Adrenal gland (tissue), 9 donors: ENCODE measurements at regions not wholly inside any gene's neighbourhood (a gene's known extent, or its start where the extent isn't known, plus 50 kb on each side); places are given as distances from the start of the nearest gene placed in this dataset.

ENCODE experiments used
- DNase-seq, 7 donors: peaks; one replicate each; pipeline ENCODE4 v3.0.0-alpha.2; 2019 to 2020
- H3K27ac ChIP-seq, 5 donors: fragments of 200-600 bp; sonication (generic) in 4 of 5; 1 replicate in 3 of 5; 2 replicates in 2 of 5; pipeline versions ENCODE4 v1.5.1 to v1.8.0; 2016 to 2020; ENCODE audit warnings: mild to moderate bottlenecking in 1 of 5
- H3K27me3 ChIP-seq: fragments of 200-600 bp; 2 replicates; pipeline ENCODE4 v1.8.0; 2021
- H3K36me3 ChIP-seq, 2 donors: fragments of 200-600 bp; replicated peaks in 1 of 2; 1 replicate in 1 of 2; 2 replicates in 1 of 2; pipeline versions ENCODE4 v1.5.1 to v1.8.0; 2018 to 2022
- H3K4me1 ChIP-seq, 2 donors: fragments of 200-600 bp; replicated peaks in 1 of 2; 1 replicate in 1 of 2; 2 replicates in 1 of 2; pipeline versions ENCODE4 v1.5.1 to v1.8.0; 2018 to 2021
- H3K4me3 ChIP-seq, 4 donors: fragments of 200-600 bp; sonication (generic) in 3 of 4; one replicate each; pipeline ENCODE4 v1.5.1; 2016 to 2018
- H3K9me3 ChIP-seq, 3 donors: fragments of 200-600 bp; sonication (generic) in 1 of 3; replicated peaks in 1 of 3; 1 replicate in 2 of 3; 2 replicates in 1 of 3; pipeline versions ENCODE4 v1.5.1 to v1.8.0; 2016 to 2021
- CTCF ChIP-seq, 6 experiments: fragments of 450-650 bp in 4 of 6; fragments of 200-600 bp in 2 of 6; sonication (generic) in 1 of 6; IDR thresholded peaks; 1 replicate in 5 of 6; 2 replicates in 1 of 6; pipeline versions ENCODE4 v1.5.1 to v1.8.0; 2016 to 2021; ENCODE audit warnings: antibody characterized with exemption in 6 of 6, mild to moderate bottlenecking in 2 of 6, moderate library complexity in 1 of 6
- POLR2A ChIP-seq, 2 donors: fragments of 450-650 bp; IDR thresholded peaks; one replicate each; pipeline ENCODE4 v1.6.1; 2017; ENCODE audit warnings: antibody characterized with exemption in 2 of 2, mild to moderate bottlenecking in 2 of 2, moderate library complexity in 1 of 2
- WGBS, 4 donors: extraction: QIAGEN DNeasy Blood & Tissue Kit in 2 of 4; methylation state at CpG; one replicate each; pipeline versions ENCODE4 v1.1.5 to v1.1.7; 2013 to 2017; 5-methylcytosine and 5-hydroxymethylcytosine counted together
- intact Hi-C, 2 donors: fragments of 100-400 bp; cut with DNase I; formaldehyde crosslinking; loops; one replicate each; pipeline versions ENCODE4 v1.14.1 to v1.15.0; 2022 to 2023
- donor health status: healthy with polysubstance abuse.
- donor health status: Bipolar disorder and iron deficiency.
- donor health status: DM: yes; HTN: yes; CAD: no.
- donor health status: DM: no; HTN: no; CAD: no.
- donor health status: DM: no; HTN: no; CAD: no.

- intact Hi-C loops, result no loop called here
- H3K4me3 ChIP-seq, result no peak overlapping the region
- H3K27me3 ChIP-seq, result peaks cover 13% of the 10 kb centered on the region
- H3K27ac ChIP-seq, result no peak overlapping the region
- no peaks in the 10 kb centered on the region for H3K9me3 ChIP-seq
- TF ChIP-seq CTCF (IDR thresholded peaks at IDR 0.05) (no peak), POLR2A (IDR thresholded peaks at IDR 0.05) (no peak)
- H3K4me1 ChIP-seq, result no peaks in the 10 kb centered on the region
- WGBS, 4 donors, result 59 to 70% (median 66%) methylated on average over 5 of the region's 5 CpGs
- no peak for DNase-seq
- no peaks in the 10 kb centered on the region for H3K36me3 ChIP-seq
Observed at GRCh38 chr4:183853548-183853940, 51.6 kb upstream of the STOX2 start.
